DND-41 (cell line): ENCODE measurements at regions not wholly inside any gene's neighbourhood (a gene's known extent, or its start where the extent isn't known, plus 50 kb on each side); places are given as distances from the start of the nearest gene placed in this dataset.

ENCODE experiments used
- ATAC-seq: fragments of 200-7000 bp; cut with Tn5 transposase; 3 replicates; pipeline ENCODE4 v1.9.1; 2021; ENCODE audit warnings: low read depth; ENCODE audit not compliant: insufficient read depth
- DNase-seq: peaks from one replicate; pipeline ENCODE4 v3.0.0-alpha.2; 2020
- H2AFZ ChIP-seq: 2 replicates; pipeline ENCODE4 v1.6.0; 2012; ENCODE audit warnings: low read depth, low read length
- H3K27ac ChIP-seq: 2 replicates; pipeline ENCODE4 v1.5.1; 2012; ENCODE audit warnings: low read length, inconsistent platforms
- H3K27me3 ChIP-seq: fragments of 200-600 bp; sonication (generic); 2 replicates; pipeline ENCODE4 v1.6.0; 2012; ENCODE audit warnings: low read length, mild to moderate bottlenecking, inconsistent platforms; ENCODE audit not compliant: insufficient read depth, poor library complexity
- H3K36me3 ChIP-seq: 2 replicates; pipeline ENCODE4 v1.5.1; 2012; ENCODE audit warnings: low read length, inconsistent platforms; ENCODE audit not compliant: insufficient read depth
- H3K4me1 ChIP-seq: 2 replicates; pipeline ENCODE4 v1.5.1; 2012; ENCODE audit warnings: mild to moderate bottlenecking, low read length; ENCODE audit not compliant: insufficient read depth
- H3K4me2 ChIP-seq: 2 replicates; pipeline ENCODE4 v1.6.0; 2012; ENCODE audit warnings: mild to moderate bottlenecking, moderate library complexity, low read length, inconsistent platforms; ENCODE audit not compliant: insufficient read depth
- H3K4me3 ChIP-seq, 2 experiments: fragments of 200-600 bp in 1 of 2; shearing (Covaris generic) in 1 of 2; 2 replicates each; pipeline ENCODE4 v1.5.1; 2012 to 2016; ENCODE audit warnings: inconsistent platforms in 2 of 2, low read length in 2 of 2, mild to moderate bottlenecking in 2 of 2, low read depth in 1 of 2, moderate library complexity in 1 of 2
- H3K79me2 ChIP-seq: 2 replicates; pipeline ENCODE4 v1.6.0; 2012; ENCODE audit warnings: low read length, inconsistent platforms; ENCODE audit not compliant: insufficient read depth
- H3K9ac ChIP-seq: 2 replicates; pipeline ENCODE4 v1.6.0; 2012; ENCODE audit warnings: low read depth, mild to moderate bottlenecking, inconsistent platforms, low read length, moderate library complexity
- H3K9me3 ChIP-seq: 2 replicates; pipeline ENCODE4 v1.5.1; 2012; ENCODE audit warnings: low read length, moderate library complexity, mild to moderate bottlenecking, inconsistent platforms; ENCODE audit not compliant: insufficient read depth, severe bottlenecking
- H4K20me1 ChIP-seq: 2 replicates; pipeline ENCODE4 v1.6.0; 2012; ENCODE audit warnings: low read length; ENCODE audit not compliant: insufficient read depth
- CTCF ChIP-seq: IDR thresholded peaks from 2 replicates; pipeline ENCODE4 v1.5.1; 2012; ENCODE audit warnings: borderline replicate concordance, low read length, moderate library complexity, mild to moderate bottlenecking; ENCODE audit not compliant: poor library complexity, severe bottlenecking; ENCODE audit errors: extremely low read depth
- EZH2 ChIP-seq: IDR thresholded peaks from 3 replicates; pipeline ENCODE4 v1.6.1; 2012; ENCODE audit warnings: borderline replicate concordance, low read depth, mild to moderate bottlenecking, moderate library complexity, low read length, inconsistent platforms; ENCODE audit not compliant: severe bottlenecking

GRCh38 chr10:108374991-108375390, 1210.5 kb upstream of the SORCS1 start:
- no peak for TF ChIP-seq EZH2
- no peak for TF ChIP-seq CTCF
- Histone ChIP-seq H3K27me3 (no peaks in the 10 kb centered on the region), H3K9me3 (no peaks in the 10 kb centered on the region)

GRCh38 chr10:108365541-108365940, 1201.0 kb upstream of the SORCS1 start:
- Histone ChIP-seq H3K36me3 (no peaks in the 10 kb centered on the region), H3K27ac (no peak overlapping the region), H3K27me3 (no peaks in the 10 kb centered on the region), H3K4me2 (no peak overlapping the region), H3K4me3 (no peak overlapping the region), H3K79me2 (no peaks in the 10 kb centered on the region), H3K9ac (no peak overlapping the region), H3K9me3 (no peaks in the 10 kb centered on the region), H4K20me1 (no peaks in the 10 kb centered on the region), H2AFZ (no peak overlapping the region), H3K4me1 (no peaks in the 10 kb centered on the region)
- DNase-seq (no peak), ATAC-seq (no peak)
- no peak for TF ChIP-seq EZH2
- TF ChIP-seq CTCF: no peak

More at GRCh38 chr10:108374991-108375390, 1210.5 kb upstream of the SORCS1 start:
- no peak overlapping the region for H3K4me3 ChIP-seq
- no peak overlapping the region for H3K9ac ChIP-seq
- H3K4me2 ChIP-seq: no peak overlapping the region
- no peak for DNase-seq
- H3K27ac ChIP-seq: no peak overlapping the region
- H2AFZ ChIP-seq: no peak overlapping the region
- no peaks in the 10 kb centered on the region for H3K4me1 ChIP-seq
- no peaks in the 10 kb centered on the region for H3K79me2 ChIP-seq
- no peaks in the 10 kb centered on the region for H3K36me3 ChIP-seq
- no peak for ATAC-seq
- H4K20me1 ChIP-seq: no peaks in the 10 kb centered on the region

GRCh38 chr10:108363576-108363975, 1199.1 kb upstream of the SORCS1 start:
- TF ChIP-seq CTCF (no peak), EZH2 (no peak)

GRCh38 chr10:108362961-108363360, 1198.5 kb upstream of the SORCS1 start:
- Histone ChIP-seq H3K36me3 (no peaks in the 10 kb centered on the region), H3K4me1 (no peaks in the 10 kb centered on the region), H3K9ac (no peak overlapping the region), H4K20me1 (no peaks in the 10 kb centered on the region), H3K27me3 (no peaks in the 10 kb centered on the region), H2AFZ (no peak overlapping the region), H3K4me3 (no peak overlapping the region), H3K4me2 (no peak overlapping the region), H3K9me3 (no peaks in the 10 kb centered on the region), H3K79me2 (no peaks in the 10 kb centered on the region), H3K27ac (no peak overlapping the region)
- no peak for ATAC-seq
- TF ChIP-seq EZH2 (no peak), CTCF (no peak)
- no peak for DNase-seq

More at GRCh38 chr10:108363576-108363975, 1199.1 kb upstream of the SORCS1 start:
- Histone ChIP-seq H3K4me3 (no peak overlapping the region), H3K4me2 (no peak overlapping the region), H3K27me3 (no peaks in the 10 kb centered on the region), H4K20me1 (no peaks in the 10 kb centered on the region), H3K4me1 (no peaks in the 10 kb centered on the region), H3K27ac (no peak overlapping the region), H3K79me2 (no peaks in the 10 kb centered on the region), H2AFZ (no peak overlapping the region), H3K9ac (no peak overlapping the region), H3K36me3 (no peaks in the 10 kb centered on the region), H3K9me3 (no peaks in the 10 kb centered on the region)
- DNase-seq: no peak
- ATAC-seq: no peak
